ENCODE measurements at regions not wholly inside any gene's neighbourhood (a gene's known extent, or its start where the extent isn't known, plus 50 kb on each side); places are given as distances from the start of the nearest gene placed in this dataset.

GRCh38 chr3:118127992-118128391 lies 906.7 kb downstream of the IGSF11 start:
- H3K79me1 ChIP-seq (replicated peaks; ENCODE audit: low read length, poor library complexity, severe bottlenecking) = no peaks in the 10 kb centered on the region
- no peak overlapping the region for H3K23ac ChIP-seq (ENCODE audit: low read length in 2 of 2)
- no peak overlapping the region for H3K4me2 ChIP-seq (ENCODE audit: low read length, poor library complexity, severe bottlenecking)
- no peak overlapping the region for H3K14ac ChIP-seq (ENCODE audit: low read length in 2 of 2)
- H2AFZ ChIP-seq (ENCODE audit: low read depth, low read length) = no peak overlapping the region
- no peak overlapping the region for H3K27ac ChIP-seq (ENCODE audit: low read length, poor library complexity, severe bottlenecking)
- WGBS = 50% methylated on average over 1 of the region's 1 CpG
- H3K4me1 ChIP-seq (ENCODE audit: control insufficient read depth, insufficient read depth, low read depth, low read length) = no peaks in the 10 kb centered on the region
- H2BK5ac ChIP-seq (ENCODE audit: low read depth, low read length, poor library complexity, severe bottlenecking) = no peak overlapping the region
- no peak overlapping the region for H3K9ac ChIP-seq (ENCODE audit: low read length)
- no peak overlapping the region for H2AK5ac ChIP-seq (ENCODE audit: low read length, severe bottlenecking)
- no peaks in the 10 kb centered on the region for H3K27me3 ChIP-seq (ENCODE audit: control insufficient read depth in 1 of 2, insufficient read depth in 1 of 2, low read length in 2 of 2)
- H2BK15ac ChIP-seq (ENCODE audit: low read depth, poor library complexity, severe bottlenecking) = no peak overlapping the region
- H3K4ac ChIP-seq (ENCODE audit: low read depth in 1 of 2, low read length in 2 of 2) = no peak overlapping the region
- no peak overlapping the region for H4K8ac ChIP-seq (ENCODE audit: low read length)
- H3K4me3 ChIP-seq (ENCODE audit: insufficient read depth in 1 of 2, low read depth in 1 of 2, low read length in 2 of 2) = no peak overlapping the region
- no peak overlapping the region for H2BK12ac ChIP-seq (ENCODE audit: low read length in 2 of 2)
- H3K18ac ChIP-seq (ENCODE audit: low read depth in 1 of 2, low read length in 2 of 2) = no peak overlapping the region
- H3K36me3 ChIP-seq (ENCODE audit: control insufficient read depth in 1 of 2, insufficient read depth in 2 of 2, low read depth in 1 of 2, low read length in 2 of 2) = no peaks in the 10 kb centered on the region
- DNase-seq = no peak
- H4K91ac ChIP-seq (ENCODE audit: low read length) = no peak overlapping the region
- H2BK120ac ChIP-seq (ENCODE audit: low read depth, low read length) = no peak overlapping the region
- H3K9me3 ChIP-seq (ENCODE audit: control insufficient read depth, low read length) = peaks cover 3% of the 10 kb centered on the region

- no peaks in the 10 kb centered on the region for H3K4me1 ChIP-seq (ENCODE audit: control insufficient read depth, insufficient read depth, low read depth, low read length)
- no peak overlapping the region for H4K91ac ChIP-seq (ENCODE audit: low read length)
- H3K36me3 ChIP-seq (ENCODE audit: control insufficient read depth in 1 of 2, insufficient read depth in 2 of 2, low read depth in 1 of 2, low read length in 2 of 2) = no peaks in the 10 kb centered on the region
- H3K4me3 ChIP-seq (ENCODE audit: insufficient read depth in 1 of 2, low read depth in 1 of 2, low read length in 2 of 2) = no peak overlapping the region
- no peak overlapping the region for H3K4ac ChIP-seq (ENCODE audit: low read depth in 1 of 2, low read length in 2 of 2)
- no peak overlapping the region for H2BK120ac ChIP-seq (ENCODE audit: low read depth, low read length)
- H4K8ac ChIP-seq (ENCODE audit: low read length) = no peak overlapping the region
- no peaks in the 10 kb centered on the region for H3K79me1 ChIP-seq (replicated peaks; ENCODE audit: low read length, poor library complexity, severe bottlenecking)
- 0% methylated on average over 1 of the region's 1 CpG for WGBS
- H2AFZ ChIP-seq (ENCODE audit: low read depth, low read length) = no peak overlapping the region
- no peak overlapping the region for H2BK15ac ChIP-seq (ENCODE audit: low read depth, poor library complexity, severe bottlenecking)
- peaks cover 3% of the 10 kb centered on the region for H3K9me3 ChIP-seq (ENCODE audit: control insufficient read depth, low read length)
- H2AK5ac ChIP-seq (ENCODE audit: low read length, severe bottlenecking) = no peak overlapping the region
- no peak overlapping the region for H2BK5ac ChIP-seq (ENCODE audit: low read depth, low read length, poor library complexity, severe bottlenecking)
- H3K27me3 ChIP-seq (ENCODE audit: control insufficient read depth in 1 of 2, insufficient read depth in 1 of 2, low read length in 2 of 2) = no peaks in the 10 kb centered on the region
- H3K14ac ChIP-seq (ENCODE audit: low read length in 2 of 2) = no peak overlapping the region
- DNase-seq = peak; percentile 4
- H3K4me2 ChIP-seq (ENCODE audit: low read length, poor library complexity, severe bottlenecking) = no peak overlapping the region
- H3K9ac ChIP-seq (ENCODE audit: low read length) = no peak overlapping the region
- no peak overlapping the region for H3K23ac ChIP-seq (ENCODE audit: low read length in 2 of 2)
- H2BK12ac ChIP-seq (ENCODE audit: low read length in 2 of 2) = no peak overlapping the region
- no peak overlapping the region for H3K27ac ChIP-seq (ENCODE audit: low read length, poor library complexity, severe bottlenecking)
- H3K18ac ChIP-seq (ENCODE audit: low read depth in 1 of 2, low read length in 2 of 2) = no peak overlapping the region
These were observed 905.8 kb downstream of the IGSF11 start for GRCh38 chr3:118128886-118129285.

GRCh38 chr3:118137778-118138177 lies 896.9 kb downstream of the IGSF11 start:
- Histone ChIP-seq H2BK12ac (ENCODE audit: low read length in 2 of 2) (no peak overlapping the region), H3K4me3 (ENCODE audit: insufficient read depth in 1 of 2, low read depth in 1 of 2, low read length in 2 of 2) (no peak overlapping the region), H3K79me1 (replicated peaks; ENCODE audit: low read length, poor library complexity, severe bottlenecking) (no peaks in the 10 kb centered on the region), H3K9me3 (ENCODE audit: control insufficient read depth, low read length) (peaks cover 13% of the 10 kb centered on the region), H3K27ac (ENCODE audit: low read length, poor library complexity, severe bottlenecking) (no peak overlapping the region), H3K18ac (ENCODE audit: low read depth in 1 of 2, low read length in 2 of 2) (no peak overlapping the region), H3K4me1 (ENCODE audit: control insufficient read depth, insufficient read depth, low read depth, low read length) (no peaks in the 10 kb centered on the region), H2BK15ac (ENCODE audit: low read depth, poor library complexity, severe bottlenecking) (no peak overlapping the region), H2BK120ac (ENCODE audit: low read depth, low read length) (no peak overlapping the region), H2BK5ac (ENCODE audit: low read depth, low read length, poor library complexity, severe bottlenecking) (no peak overlapping the region), H3K36me3 (ENCODE audit: control insufficient read depth in 1 of 2, insufficient read depth in 2 of 2, low read depth in 1 of 2, low read length in 2 of 2) (no peaks in the 10 kb centered on the region), H4K8ac (ENCODE audit: low read length) (no peak overlapping the region), H3K14ac (ENCODE audit: low read length in 2 of 2) (no peak overlapping the region), H3K27me3 (ENCODE audit: control insufficient read depth in 1 of 2, insufficient read depth in 1 of 2, low read length in 2 of 2) (no peaks in the 10 kb centered on the region), H3K4me2 (ENCODE audit: low read length, poor library complexity, severe bottlenecking) (no peak overlapping the region), H2AFZ (ENCODE audit: low read depth, low read length) (no peak overlapping the region), H3K9ac (ENCODE audit: low read length) (no peak overlapping the region), H3K23ac (ENCODE audit: low read length in 2 of 2) (no peak overlapping the region), H2AK5ac (ENCODE audit: low read length, severe bottlenecking) (no peak overlapping the region), H3K4ac (ENCODE audit: low read depth in 1 of 2, low read length in 2 of 2) (no peak overlapping the region), H4K91ac (ENCODE audit: low read length) (no peak overlapping the region)
- 54% methylated on average over 2 of the region's 2 CpGs for WGBS
- DNase-seq = no peak

GRCh38 chr3:118144919-118145318 lies 889.7 kb downstream of the IGSF11 start:
- Histone ChIP-seq H3K4me2 (ENCODE audit: low read length, poor library complexity, severe bottlenecking) (no peak overlapping the region), H3K27ac (ENCODE audit: low read length, poor library complexity, severe bottlenecking) (no peak overlapping the region), H3K4ac (ENCODE audit: low read depth in 1 of 2, low read length in 2 of 2) (no peak overlapping the region), H3K4me3 (ENCODE audit: insufficient read depth in 1 of 2, low read depth in 1 of 2, low read length in 2 of 2) (no peak overlapping the region), H4K8ac (ENCODE audit: low read length) (no peak overlapping the region), H3K79me1 (replicated peaks; ENCODE audit: low read length, poor library complexity, severe bottlenecking) (no peaks in the 10 kb centered on the region), H3K23ac (ENCODE audit: low read length in 2 of 2) (no peak overlapping the region), H2AFZ (ENCODE audit: low read depth, low read length) (no peak overlapping the region), H3K4me1 (ENCODE audit: control insufficient read depth, insufficient read depth, low read depth, low read length) (no peaks in the 10 kb centered on the region), H2BK12ac (ENCODE audit: low read length in 2 of 2) (no peak overlapping the region), H3K18ac (ENCODE audit: low read depth in 1 of 2, low read length in 2 of 2) (no peak overlapping the region), H4K91ac (ENCODE audit: low read length) (no peak overlapping the region), H3K27me3 (ENCODE audit: control insufficient read depth in 1 of 2, insufficient read depth in 1 of 2, low read length in 2 of 2) (no peaks in the 10 kb centered on the region), H2BK15ac (ENCODE audit: low read depth, poor library complexity, severe bottlenecking) (no peak overlapping the region), H2BK120ac (ENCODE audit: low read depth, low read length) (no peak overlapping the region), H3K9me3 (ENCODE audit: control insufficient read depth, low read length) (peaks cover 45% of the 10 kb centered on the region), H3K36me3 (ENCODE audit: control insufficient read depth in 1 of 2, insufficient read depth in 2 of 2, low read depth in 1 of 2, low read length in 2 of 2) (no peaks in the 10 kb centered on the region), H2BK5ac (ENCODE audit: low read depth, low read length, poor library complexity, severe bottlenecking) (no peak overlapping the region), H3K9ac (ENCODE audit: low read length) (no peak overlapping the region), H3K14ac (ENCODE audit: low read length in 2 of 2) (no peak overlapping the region), H2AK5ac (ENCODE audit: low read length, severe bottlenecking) (no peak overlapping the region)
- WGBS = 90% methylated on average over 4 of the region's 4 CpGs
- no peak for DNase-seq

Data from mesenchymal stem cell (in vitro differentiated cells and primary cell).